Neuronal stem cell (in vitro differentiated cells): ENCODE measurements at regions not wholly inside any gene's neighbourhood (a gene's known extent, or its start where the extent isn't known, plus 50 kb on each side); places are given as distances from the start of the nearest gene placed in this dataset.

Experiments
- DNase-seq: peaks from one replicate; pipeline ENCODE4 v3.0.0-alpha.2; 2013; ENCODE audit warnings: low spot score
- H2AFZ ChIP-seq: one replicate; pipeline ENCODE4 v1.6.1; 2013; ENCODE audit warnings: mild to moderate bottlenecking, low read length, inconsistent platforms
- H2AK5ac ChIP-seq: 2 replicates; pipeline ENCODE4 v1.6.1; 2013; ENCODE audit warnings: low read depth, mild to moderate bottlenecking, inconsistent platforms, low read length, moderate library complexity, mixed read lengths
- H2BK120ac ChIP-seq: 2 replicates; pipeline ENCODE4 v1.6.1; 2013; ENCODE audit warnings: low read depth, mild to moderate bottlenecking, inconsistent platforms, low read length, moderate library complexity, mixed read lengths
- H2BK12ac ChIP-seq: one replicate; pipeline ENCODE4 v1.6.1; 2013; ENCODE audit warnings: low read length, inconsistent platforms
- H2BK15ac ChIP-seq: 2 replicates; pipeline ENCODE4 v1.6.1; 2013; ENCODE audit warnings: mild to moderate bottlenecking, low read length, inconsistent platforms, mixed read lengths
- H2BK5ac ChIP-seq: one replicate; pipeline ENCODE4 v1.6.1; 2013; ENCODE audit warnings: inconsistent platforms, mild to moderate bottlenecking, low read length, moderate library complexity
- H3K14ac ChIP-seq: one replicate; pipeline ENCODE4 v1.6.1; 2013; ENCODE audit warnings: low read length, inconsistent platforms
- H3K18ac ChIP-seq: 2 replicates; pipeline ENCODE4 v1.6.1; 2013; ENCODE audit warnings: low read length, inconsistent platforms
- H3K23ac ChIP-seq: 2 replicates; pipeline ENCODE4 v1.6.1; 2013; ENCODE audit warnings: low read depth, mild to moderate bottlenecking, mixed read lengths, low read length, inconsistent platforms; ENCODE audit not compliant: poor library complexity
- H3K27ac ChIP-seq: replicated peaks from 3 replicates; pipeline ENCODE4 v1.5.1; 2013; ENCODE audit warnings: low read length, inconsistent platforms
- H3K27me3 ChIP-seq, 3 experiments: 2 replicates each; pipeline ENCODE4 v1.6.1; 2013; ENCODE audit warnings: low read length in 3 of 3, mild to moderate bottlenecking in 2 of 3, inconsistent platforms in 1 of 3, low read depth in 1 of 3, mixed read lengths in 1 of 3, moderate library complexity in 1 of 3; ENCODE audit not compliant: control insufficient read depth in 3 of 3, insufficient read depth in 3 of 3
- H3K36me3 ChIP-seq, 2 donors: replicated peaks in 1 of 2; 2 replicates each; pipeline ENCODE4 v1.6.1; 2013; ENCODE audit warnings: low read length in 2 of 2; ENCODE audit not compliant: control insufficient read depth in 2 of 2, insufficient read depth in 2 of 2
- H3K4ac ChIP-seq: 2 replicates; pipeline ENCODE4 v1.6.1; 2013; ENCODE audit warnings: inconsistent platforms, mild to moderate bottlenecking, low read length, moderate library complexity
- H3K4me1 ChIP-seq, 2 donors: 1 replicate in 1 of 2; 2 replicates in 1 of 2; pipeline ENCODE4 v1.6.1; 2013; ENCODE audit warnings: low read length in 2 of 2, low read depth in 1 of 2; ENCODE audit not compliant: control insufficient read depth in 2 of 2, insufficient read depth in 1 of 2
- H3K4me2 ChIP-seq: one replicate; pipeline ENCODE4 v1.6.1; 2013; ENCODE audit warnings: mild to moderate bottlenecking, low read length, inconsistent platforms; ENCODE audit not compliant: insufficient read depth, poor library complexity, severe bottlenecking
- H3K4me3 ChIP-seq, 2 donors: 2 replicates each; pipeline ENCODE4 v1.5.1; 2013; ENCODE audit warnings: low read length in 2 of 2, mild to moderate bottlenecking in 2 of 2, inconsistent platforms in 1 of 2, moderate library complexity in 1 of 2
- H3K79me1 ChIP-seq: one replicate; pipeline ENCODE4 v1.6.1; 2013; ENCODE audit warnings: low read depth, mild to moderate bottlenecking, inconsistent platforms, low read length, moderate library complexity
- H3K9ac ChIP-seq: one replicate; pipeline ENCODE4 v1.6.1; 2013; ENCODE audit warnings: mild to moderate bottlenecking, low read depth, low read length, inconsistent platforms; ENCODE audit not compliant: poor library complexity
- H3K9me3 ChIP-seq, 2 donors: replicated peaks in 1 of 2; 2 replicates each; pipeline versions ENCODE3 to v1.6.1; 2013; ENCODE audit warnings: low read length in 2 of 2, mild to moderate bottlenecking in 2 of 2, inconsistent platforms in 1 of 2, low read depth in 1 of 2, mixed read lengths in 1 of 2, moderate library complexity in 1 of 2; ENCODE audit not compliant: control insufficient read depth in 2 of 2, insufficient read depth in 1 of 2
- H4K8ac ChIP-seq: one replicate; pipeline ENCODE4 v1.6.1; 2013; ENCODE audit warnings: low read depth, mild to moderate bottlenecking, inconsistent platforms, low read length, moderate library complexity
- H4K91ac ChIP-seq: one replicate; pipeline ENCODE4 v1.6.1; 2013; ENCODE audit warnings: low read length, low read depth, mild to moderate bottlenecking, inconsistent platforms; ENCODE audit not compliant: poor library complexity
- WGBS, 2 donors: extraction: QIAGEN DNeasy Blood & Tissue Kit; methylation state at CpG; one replicate each; pipeline ENCODE4 v1.1.7; 2013; ENCODE audit warnings: missing lambda C conversion rate in 2 of 2, mixed read lengths in 1 of 2; ENCODE audit not compliant: insufficient read length in 2 of 2, insufficient replicate concordance in 1 of 2; ENCODE audit errors: extremely low coverage in 2 of 2; 5-methylcytosine and 5-hydroxymethylcytosine counted together

GRCh38 chr2:140178234-140178633 lies 1398.0 kb upstream of the NXPH2 start:
- H3K36me3 ChIP-seq: no peaks in the 10 kb centered on the region
- H3K27ac ChIP-seq: no peak overlapping the region
- H3K9me3 ChIP-seq: no peaks in the 10 kb centered on the region
- H2BK12ac ChIP-seq: no peak overlapping the region
- no peaks in the 10 kb centered on the region for H3K79me1 ChIP-seq
- H3K4me2 ChIP-seq: no peak overlapping the region
- H3K4me3 ChIP-seq: no peak overlapping the region
- WGBS, 2 donors: no CpG with 5 or more reads among the region's 3 CpGs
- H3K18ac ChIP-seq: no peak overlapping the region
- no peak overlapping the region for H3K9ac ChIP-seq
- H3K27me3 ChIP-seq: no peaks in the 10 kb centered on the region
- H4K8ac ChIP-seq: no peak overlapping the region
- no peak overlapping the region for H2AFZ ChIP-seq
- no peak overlapping the region for H2BK120ac ChIP-seq
- H3K4ac ChIP-seq: no peak overlapping the region
- no peaks in the 10 kb centered on the region for H3K4me1 ChIP-seq
- H4K91ac ChIP-seq: no peak overlapping the region
- H3K14ac ChIP-seq: no peak overlapping the region
- no peak for DNase-seq
- no peak overlapping the region for H2BK15ac ChIP-seq
- no peak overlapping the region for H3K23ac ChIP-seq
- H2BK5ac ChIP-seq: no peak overlapping the region
- H2AK5ac ChIP-seq: no peak overlapping the region

- Histone ChIP-seq H3K9me3 (no peaks in the 10 kb centered on the region), H2AFZ (no peak overlapping the region), H3K23ac (no peak overlapping the region), H2BK120ac (no peak overlapping the region), H3K9ac (no peak overlapping the region), H3K4me1 (no peaks in the 10 kb centered on the region), H3K4ac (no peak overlapping the region), H3K18ac (no peak overlapping the region), H3K4me2 (no peak overlapping the region), H2BK5ac (no peak overlapping the region), H2BK15ac (no peak overlapping the region), H4K8ac (no peak overlapping the region), H3K27ac (no peak overlapping the region), H3K36me3 (no peaks in the 10 kb centered on the region), H3K27me3 (no peaks in the 10 kb centered on the region), H4K91ac (no peak overlapping the region), H3K4me3 (no peak overlapping the region), H2AK5ac (no peak overlapping the region), H3K14ac (no peak overlapping the region), H2BK12ac (no peak overlapping the region), H3K79me1 (no peaks in the 10 kb centered on the region)
- DNase-seq: no peak
- WGBS, 2 donors: no CpG with 5 or more reads among the region's 3 CpGs
Observed at GRCh38 chr2:140177086-140177485, 1396.9 kb upstream of the NXPH2 start.

DNA sequence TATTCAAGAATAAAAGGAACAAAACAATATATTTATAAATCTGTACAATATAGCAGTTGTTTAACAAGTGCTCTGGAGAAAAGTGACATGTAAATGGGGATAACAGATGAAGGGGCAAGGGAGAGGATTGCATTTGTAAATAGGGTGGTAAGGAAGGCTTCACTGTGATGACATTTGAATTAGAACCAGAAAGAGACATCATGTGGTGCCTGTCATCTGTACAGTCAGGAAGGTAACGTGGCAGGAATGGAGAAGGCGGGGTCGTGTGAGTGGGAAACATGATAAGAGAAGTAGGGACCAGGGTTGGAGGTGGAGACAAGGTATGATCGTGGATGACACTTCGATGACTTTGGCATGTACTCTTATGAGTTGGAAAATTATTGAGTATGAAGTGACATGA lies 1393.6 kb upstream of the NXPH2 start:
- Histone ChIP-seq H3K27ac (no peak overlapping the region), H3K9ac (no peak overlapping the region), H4K91ac (no peak overlapping the region), H3K4me1 (no peaks in the 10 kb centered on the region), H3K36me3 (no peaks in the 10 kb centered on the region), H2BK12ac (no peak overlapping the region), H2AK5ac (no peak overlapping the region), H3K14ac (no peak overlapping the region), H3K23ac (no peak overlapping the region), H4K8ac (no peak overlapping the region), H2BK5ac (no peak overlapping the region), H3K4ac (no peak overlapping the region), H3K27me3 (no peaks in the 10 kb centered on the region), H3K4me3 (no peak overlapping the region), H3K9me3 (no peaks in the 10 kb centered on the region), H2BK120ac (no peak overlapping the region), H3K4me2 (no peak overlapping the region), H2AFZ (no peak overlapping the region), H2BK15ac (no peak overlapping the region), H3K18ac (no peak overlapping the region), H3K79me1 (no peaks in the 10 kb centered on the region)
- WGBS, 2 donors: 100% methylated on average over 2 of the region's 5 CpGs; no CpG with 5 or more reads in 1 of the 2 donors
- DNase-seq: no peak

- Histone ChIP-seq H3K9me3 (no peaks in the 10 kb centered on the region), H3K9ac (no peak overlapping the region), H3K4ac (no peak overlapping the region), H3K4me2 (no peak overlapping the region), H3K14ac (no peak overlapping the region), H3K18ac (no peak overlapping the region), H4K8ac (no peak overlapping the region), H3K23ac (no peak overlapping the region), H2BK5ac (no peak overlapping the region), H3K4me3 (no peak overlapping the region), H2BK15ac (no peak overlapping the region), H4K91ac (no peak overlapping the region), H2AFZ (no peak overlapping the region), H3K27me3 (no peaks in the 10 kb centered on the region), H3K27ac (no peak overlapping the region), H3K36me3 (no peaks in the 10 kb centered on the region), H3K79me1 (no peaks in the 10 kb centered on the region), H2AK5ac (no peak overlapping the region), H2BK120ac (no peak overlapping the region), H3K4me1 (no peaks in the 10 kb centered on the region), H2BK12ac (no peak overlapping the region)
- DNase-seq: no peak
- WGBS, 2 donors: no CpG with 5 or more reads among the region's 1 CpG
Observed at GRCh38 chr2:140164449-140164848, 1384.3 kb upstream of the NXPH2 start.
